ENCODE measurements at regions not wholly inside any gene's neighbourhood (a gene's known extent, or its start where the extent isn't known, plus 50 kb on each side); places are given as distances from the start of the nearest gene placed in this dataset.
A peak's percentile ranks its signal among the peaks of the same experiment; 100 is the strongest.
"Not testable (repeated sequence)": the region's sequence is repeated elsewhere in the genome, so short reads cannot be mapped to it uniquely, and the experiment has no call there.

DNA sequence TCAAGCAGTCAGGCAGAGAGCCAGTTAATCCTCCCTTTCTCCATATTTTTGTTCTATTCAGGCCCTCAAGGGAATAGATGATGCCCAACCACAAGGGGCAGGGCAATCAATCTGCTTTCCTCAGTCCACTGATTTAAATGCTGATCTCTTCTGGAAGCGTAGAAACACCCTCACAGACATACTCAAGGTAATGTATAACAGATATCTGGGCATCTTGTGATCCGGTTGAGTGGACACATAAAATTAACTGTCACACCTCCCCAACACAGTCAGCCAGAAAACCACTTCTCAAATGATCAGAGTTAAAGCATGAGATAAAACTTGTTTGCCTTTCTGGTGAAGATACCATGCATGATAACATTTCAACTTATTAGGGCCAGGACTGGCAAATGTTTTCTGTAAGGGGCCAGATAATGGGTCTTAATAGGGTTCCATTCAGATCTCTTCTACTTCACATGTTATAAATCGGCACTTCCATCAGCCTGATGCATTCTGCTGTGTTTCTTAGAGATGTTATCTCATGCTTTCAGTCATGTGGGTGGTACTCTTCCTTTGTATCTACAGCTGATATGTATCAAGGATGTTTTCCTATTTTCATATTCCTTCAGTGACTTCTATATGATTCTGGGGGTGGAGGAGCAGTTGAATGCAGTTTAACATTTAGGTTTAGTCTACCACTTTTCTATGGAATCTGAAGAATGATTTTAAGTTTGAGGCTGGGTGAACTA is 58.9 kb upstream of the CNTLN start:
- Mint-ChIP-seq H3K27me3 (ENCODE audit: unreplicated experiment) (peaks cover 5% of the 10 kb centered on the region), H3K4me1 (ENCODE audit: low read depth, unreplicated experiment) (peaks cover 8% of the 10 kb centered on the region), H3K36me3 (ENCODE audit: unreplicated experiment) (no peaks in the 10 kb centered on the region), H3K4me3 (ENCODE audit: unreplicated experiment) (no peak overlapping the region), H3K27ac (ENCODE audit: unreplicated experiment) (no peak overlapping the region), H3K9me3 (ENCODE audit: unreplicated experiment) (no peaks in the 10 kb centered on the region)
- TF ChIP-seq, protein P1, sequence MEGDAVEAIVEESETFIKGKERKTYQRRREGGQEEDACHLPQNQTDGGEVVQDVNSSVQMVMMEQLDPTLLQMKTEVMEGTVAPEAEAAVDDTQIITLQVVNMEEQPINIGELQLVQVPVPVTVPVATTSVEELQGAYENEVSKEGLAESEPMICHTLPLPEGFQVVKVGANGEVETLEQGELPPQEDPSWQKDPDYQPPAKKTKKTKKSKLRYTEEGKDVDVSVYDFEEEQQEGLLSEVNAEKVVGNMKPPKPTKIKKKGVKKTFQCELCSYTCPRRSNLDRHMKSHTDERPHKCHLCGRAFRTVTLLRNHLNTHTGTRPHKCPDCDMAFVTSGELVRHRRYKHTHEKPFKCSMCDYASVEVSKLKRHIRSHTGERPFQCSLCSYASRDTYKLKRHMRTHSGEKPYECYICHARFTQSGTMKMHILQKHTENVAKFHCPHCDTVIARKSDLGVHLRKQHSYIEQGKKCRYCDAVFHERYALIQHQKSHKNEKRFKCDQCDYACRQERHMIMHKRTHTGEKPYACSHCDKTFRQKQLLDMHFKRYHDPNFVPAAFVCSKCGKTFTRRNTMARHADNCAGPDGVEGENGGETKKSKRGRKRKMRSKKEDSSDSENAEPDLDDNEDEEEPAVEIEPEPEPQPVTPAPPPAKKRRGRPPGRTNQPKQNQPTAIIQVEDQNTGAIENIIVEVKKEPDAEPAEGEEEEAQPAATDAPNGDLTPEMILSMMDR (IDR thresholded peaks at IDR 0.05; ENCODE audit: partially characterized antibody, unreplicated experiment) = no peak
- no peak for DNase-seq

DNA sequence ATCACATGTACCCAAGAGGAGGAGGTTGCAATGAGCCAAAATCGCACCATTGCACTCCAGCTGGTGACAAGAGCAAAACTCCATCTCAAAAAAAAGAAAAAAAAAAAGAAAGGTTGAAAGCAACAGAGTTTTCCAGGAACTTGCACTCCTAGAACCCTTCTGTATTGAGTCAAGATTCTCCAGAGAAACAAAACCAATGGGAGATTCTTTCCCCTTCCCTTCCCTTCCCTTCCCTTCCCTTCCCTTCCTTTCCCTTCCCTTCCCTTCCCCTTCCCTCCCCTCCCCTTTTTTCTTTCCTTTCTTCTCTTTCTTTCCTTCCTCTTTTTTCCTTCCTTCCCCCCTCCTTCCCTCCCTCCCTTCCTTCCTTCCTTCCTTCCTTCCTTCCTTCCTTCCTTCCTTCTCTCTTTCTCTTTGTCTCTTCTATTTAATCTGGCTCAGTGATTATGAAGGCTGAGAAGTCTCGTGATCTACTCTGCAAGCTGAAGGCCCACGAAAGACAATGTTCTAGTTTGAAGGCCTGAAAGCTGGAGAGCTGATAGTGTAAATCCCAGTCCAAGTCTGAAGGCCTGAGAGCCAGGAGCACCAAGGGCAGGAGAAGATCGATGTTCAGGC is 59.6 kb upstream of the CNTLN start:
- no peak overlapping the region for H3K27ac Mint-ChIP-seq (ENCODE audit: unreplicated experiment)
- no peaks in the 10 kb centered on the region for H3K9me3 Mint-ChIP-seq (ENCODE audit: unreplicated experiment)
- H3K4me1 Mint-ChIP-seq (ENCODE audit: low read depth, unreplicated experiment) = peaks cover 8% of the 10 kb centered on the region
- DNase-seq = no peak
- peaks cover 5% of the 10 kb centered on the region for H3K27me3 Mint-ChIP-seq (ENCODE audit: unreplicated experiment)
- TF ChIP-seq, protein P1 (IDR thresholded peaks at IDR 0.05; ENCODE audit: partially characterized antibody, unreplicated experiment) = no peak
- H3K36me3 Mint-ChIP-seq (ENCODE audit: unreplicated experiment) = no peaks in the 10 kb centered on the region
- no peak overlapping the region for H3K4me3 Mint-ChIP-seq (ENCODE audit: unreplicated experiment)

DNA sequence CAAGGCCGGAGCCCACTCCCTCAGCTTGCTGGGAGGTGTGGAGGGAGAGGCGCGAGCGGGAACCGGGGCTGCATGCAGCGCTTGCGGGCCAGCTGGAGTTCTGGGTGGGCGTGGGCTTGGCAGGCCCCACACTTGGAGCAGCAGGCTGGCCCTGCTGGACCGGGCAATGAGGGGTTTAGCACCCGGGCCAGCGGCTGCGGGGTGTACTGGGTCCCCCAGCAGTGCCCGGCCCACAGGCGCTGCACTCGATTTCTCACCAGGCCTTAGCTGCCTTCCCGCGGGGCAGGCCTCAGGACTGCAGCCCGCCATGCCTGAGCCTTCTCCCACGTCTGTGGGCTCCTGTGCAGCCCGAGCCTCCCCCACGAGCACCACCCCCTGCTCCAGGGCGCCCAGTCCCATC is 62.3 kb upstream of the CNTLN start:
- not testable (repeated sequence) for H3K27ac Mint-ChIP-seq (ENCODE audit: unreplicated experiment); H3K4me1 Mint-ChIP-seq (ENCODE audit: low read depth, unreplicated experiment); H3K36me3 Mint-ChIP-seq (ENCODE audit: unreplicated experiment); DNase-seq; H3K4me3 Mint-ChIP-seq (ENCODE audit: unreplicated experiment); H3K27me3 Mint-ChIP-seq (ENCODE audit: unreplicated experiment); H3K9me3 Mint-ChIP-seq (ENCODE audit: unreplicated experiment)

DNA sequence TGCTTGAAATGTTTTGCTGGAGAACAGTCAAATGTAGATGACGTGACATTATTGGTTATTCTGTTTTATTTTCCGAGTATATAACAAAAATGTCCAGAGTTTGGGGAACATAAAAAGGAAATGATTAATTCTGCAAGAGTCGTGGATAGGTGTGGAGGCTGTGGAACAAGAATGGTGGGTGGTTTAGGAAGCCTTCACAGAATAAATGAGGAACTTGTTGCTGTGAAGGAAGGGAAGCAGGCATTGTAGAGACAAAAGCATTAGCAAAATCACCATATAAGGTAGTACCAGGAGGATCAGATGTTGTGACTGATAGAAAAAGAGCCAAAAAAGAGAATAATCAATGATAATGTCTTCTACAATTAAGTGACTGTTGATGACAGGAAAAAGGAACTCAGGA is 66.2 kb upstream of the CNTLN start:
- TF ChIP-seq, protein P1 (IDR thresholded peaks at IDR 0.05; ENCODE audit: partially characterized antibody, unreplicated experiment) = no peak
- peaks cover 3% of the 10 kb centered on the region for H3K27me3 Mint-ChIP-seq (ENCODE audit: unreplicated experiment)
- DNase-seq = no peak
- no peaks in the 10 kb centered on the region for H3K4me1 Mint-ChIP-seq (ENCODE audit: low read depth, unreplicated experiment)
- no peak overlapping the region for H3K4me3 Mint-ChIP-seq (ENCODE audit: unreplicated experiment)
- no peaks in the 10 kb centered on the region for H3K9me3 Mint-ChIP-seq (ENCODE audit: unreplicated experiment)
- peak overlapping the region; percentile 1 for H3K27ac Mint-ChIP-seq (ENCODE audit: unreplicated experiment)
- H3K36me3 Mint-ChIP-seq (ENCODE audit: unreplicated experiment) = no peaks in the 10 kb centered on the region

DNA sequence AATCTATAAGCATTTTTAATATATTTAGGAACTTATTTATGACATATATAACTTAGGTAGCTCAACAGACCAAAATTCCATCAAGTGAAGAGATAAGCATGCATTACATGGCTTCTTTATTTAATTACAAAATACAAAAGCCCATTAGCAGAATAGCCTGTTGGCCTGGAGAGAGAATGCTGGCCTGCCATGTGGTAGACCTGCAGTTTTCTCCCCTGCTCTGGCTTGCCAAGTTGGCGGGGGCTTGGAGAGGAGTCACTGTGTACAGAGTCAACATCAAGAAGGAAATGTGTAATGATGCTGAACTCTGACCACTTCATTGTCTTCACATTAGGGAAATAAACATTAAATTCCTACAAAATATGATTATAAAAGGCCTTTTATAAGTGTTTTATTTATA is 69.8 kb upstream of the CNTLN start:
- Mint-ChIP-seq H3K36me3 (ENCODE audit: unreplicated experiment) (no peaks in the 10 kb centered on the region), H3K27me3 (ENCODE audit: unreplicated experiment) (peaks cover 3% of the 10 kb centered on the region), H3K9me3 (ENCODE audit: unreplicated experiment) (no peaks in the 10 kb centered on the region), H3K27ac (ENCODE audit: unreplicated experiment) (no peak overlapping the region), H3K4me1 (ENCODE audit: low read depth, unreplicated experiment) (no peaks in the 10 kb centered on the region), H3K4me3 (ENCODE audit: unreplicated experiment) (no peak overlapping the region)
- DNase-seq = peak; percentile 27
- TF ChIP-seq, protein P1 (IDR thresholded peaks at IDR 0.05; ENCODE audit: partially characterized antibody, unreplicated experiment) = no peak

All from glutamatergic neuron (in vitro differentiated cells).